ENCODE measurements at regions not wholly inside any gene's neighbourhood (a gene's known extent, or its start where the extent isn't known, plus 50 kb on each side); places are given as distances from the start of the nearest gene placed in this dataset.

- dilution Hi-C loops (cut with MboI; ENCODE audit: extremely low pct_ligation_motif_present, low sequenced_read_pairs) = no loop called here
- Histone ChIP-seq H2AFZ (ENCODE audit: control insufficient read depth, low read length) (no peak overlapping the region), H3K79me2 (ENCODE audit: control insufficient read depth, insufficient read depth, low read length) (no peaks in the 10 kb centered on the region), H3K27ac (ENCODE audit: control insufficient read depth, insufficient read depth, low read length) (no peak overlapping the region), H3K9me1 (ENCODE audit: control insufficient read depth, extremely low read depth, insufficient read depth, low read length) (no peaks in the 10 kb centered on the region), H3K27me3 (ENCODE audit: control insufficient read depth, extremely low read depth, insufficient read depth, low read length) (no peaks in the 10 kb centered on the region), H3K4me3 (ENCODE audit: control insufficient read depth in 2 of 3, extremely low read depth in 1 of 3, insufficient read depth in 2 of 3, low read depth in 1 of 3, low read length in 3 of 3) (no peak overlapping the region), H3K4me1 (ENCODE audit: control insufficient read depth, extremely low read depth, insufficient read depth, low read length) (no peaks in the 10 kb centered on the region), H3K9ac (ENCODE audit: control insufficient read depth, extremely low read depth, insufficient read depth, low read length) (no peak overlapping the region), H3K36me3 (ENCODE audit: control insufficient read depth in 2 of 2, extremely low read depth in 1 of 2, insufficient read depth in 2 of 2, low read length in 2 of 2) (no peaks in the 10 kb centered on the region), H4K20me1 (ENCODE audit: control insufficient read depth, extremely low read depth, insufficient read depth, low read length) (no peaks in the 10 kb centered on the region), H3K9me3 (ENCODE audit: control insufficient read depth, low read depth, low read length) (no peaks in the 10 kb centered on the region), H3K4me2 (ENCODE audit: control insufficient read depth, extremely low read depth, insufficient read depth, low read depth, low read length) (no peak overlapping the region)
- TF ChIP-seq EZH2 (IDR thresholded peaks at IDR 0.05; ENCODE audit: low read length) = no peak
- TF ChIP-seq CTCF (optimal IDR thresholded peaks at IDR 0.05 in 1 of 3, IDR thresholded peaks at IDR 0.05 in 1 of 3, conservative IDR thresholded peaks at IDR 0.05 in 1 of 3; ENCODE audit: extremely low read depth in 1 of 3, insufficient read depth in 2 of 3, low read length in 3 of 3) = no peak
- DNase-seq (ENCODE audit: low read depth, low spot score) (no peak), FAIRE-seq (no peak)
These were observed 1503.4 kb upstream of the WWC1 start for GRCh38 chr5:166788050-166788449.

GRCh38 chr5:166795756-166796155 is 1495.7 kb upstream of the WWC1 start:
- no peaks in the 10 kb centered on the region for H4K20me1 ChIP-seq (ENCODE audit: control insufficient read depth, extremely low read depth, insufficient read depth, low read length)
- no peaks in the 10 kb centered on the region for H3K9me1 ChIP-seq (ENCODE audit: control insufficient read depth, extremely low read depth, insufficient read depth, low read length)
- no peaks in the 10 kb centered on the region for H3K36me3 ChIP-seq (ENCODE audit: control insufficient read depth in 2 of 2, extremely low read depth in 1 of 2, insufficient read depth in 2 of 2, low read length in 2 of 2)
- H3K27me3 ChIP-seq (ENCODE audit: control insufficient read depth, extremely low read depth, insufficient read depth, low read length) = no peaks in the 10 kb centered on the region
- no peaks in the 10 kb centered on the region for H3K79me2 ChIP-seq (ENCODE audit: control insufficient read depth, insufficient read depth, low read length)
- no peak for FAIRE-seq
- TF ChIP-seq CTCF (optimal IDR thresholded peaks at IDR 0.05 in 1 of 3, IDR thresholded peaks at IDR 0.05 in 1 of 3, conservative IDR thresholded peaks at IDR 0.05 in 1 of 3; ENCODE audit: extremely low read depth in 1 of 3, insufficient read depth in 2 of 3, low read length in 3 of 3) (no peak), EZH2 (IDR thresholded peaks at IDR 0.05; ENCODE audit: low read length) (no peak)
- H3K9me3 ChIP-seq (ENCODE audit: control insufficient read depth, low read depth, low read length) = no peaks in the 10 kb centered on the region
- H3K9ac ChIP-seq (ENCODE audit: control insufficient read depth, extremely low read depth, insufficient read depth, low read length) = no peak overlapping the region
- dilution Hi-C loops (cut with MboI; ENCODE audit: extremely low pct_ligation_motif_present, low sequenced_read_pairs) = no loop called here
- no peak overlapping the region for H3K4me3 ChIP-seq (ENCODE audit: control insufficient read depth in 2 of 3, extremely low read depth in 1 of 3, insufficient read depth in 2 of 3, low read depth in 1 of 3, low read length in 3 of 3)
- no peak overlapping the region for H2AFZ ChIP-seq (ENCODE audit: control insufficient read depth, low read length)
- H3K27ac ChIP-seq (ENCODE audit: control insufficient read depth, insufficient read depth, low read length) = no peak overlapping the region
- H3K4me1 ChIP-seq (ENCODE audit: control insufficient read depth, extremely low read depth, insufficient read depth, low read length) = no peaks in the 10 kb centered on the region
- H3K4me2 ChIP-seq (ENCODE audit: control insufficient read depth, extremely low read depth, insufficient read depth, low read depth, low read length) = no peak overlapping the region
- DNase-seq (ENCODE audit: low read depth, low spot score) = no peak

All from keratinocyte (primary cell).